ENCODE measurements at regions not wholly inside any gene's neighbourhood (a gene's known extent, or its start where the extent isn't known, plus 50 kb on each side); places are given as distances from the start of the nearest gene placed in this dataset.
"Not testable (repeated sequence)": the region's sequence is repeated elsewhere in the genome, so short reads cannot be mapped to it uniquely, and the experiment has no call there.

GRCh38 chr4:42778349-42778748, 114.2 kb upstream of the GRXCR1 start:
- DNase-seq (ENCODE audit: low read depth in 1 of 2, low spot score in 1 of 2), result no peak
- Histone ChIP-seq H3K27ac (replicated peaks) (no peak overlapping the region), H3K4me3 (replicated peaks; ENCODE audit: insufficient read depth, low read length) (no peak overlapping the region), H3K27me3 (ENCODE audit: insufficient read depth, poor library complexity, severe bottlenecking) (no peaks in the 10 kb centered on the region)
- no peak for TF ChIP-seq CTCF (IDR thresholded peaks at IDR 0.05; ENCODE audit: insufficient read depth, low read length)

GRCh38 chr4:42768125-42768748, 111.3 kb upstream of the ATP8A1 start:
- Histone ChIP-seq H3K27me3 (ENCODE audit: insufficient read depth, poor library complexity, severe bottlenecking) (no peaks in the 10 kb centered on the region), H3K27ac (replicated peaks) (no peak overlapping the region), H3K4me3 (replicated peaks; ENCODE audit: insufficient read depth, low read length) (no peak overlapping the region)
- TF ChIP-seq POLR2AphosphoS5 (IDR thresholded peaks at IDR 0.05; ENCODE audit: low read depth) (no peak), SPI1 (IDR thresholded peaks at IDR 0.05; ENCODE audit: borderline replicate concordance, low read depth) (no peak), CTCF (IDR thresholded peaks at IDR 0.05; ENCODE audit: insufficient read depth, low read length) (no peak), REST (IDR thresholded peaks at IDR 0.05; ENCODE audit: insufficient replicate concordance, low read depth) (no peak), GABPA (IDR thresholded peaks at IDR 0.05; ENCODE audit: low read depth) (no peak)
- no peak for DNase-seq (ENCODE audit: low read depth in 1 of 2, low spot score in 1 of 2)

- Histone ChIP-seq H3K27ac (replicated peaks) (no peak overlapping the region), H3K27me3 (ENCODE audit: insufficient read depth, poor library complexity, severe bottlenecking) (no peaks in the 10 kb centered on the region), H3K4me3 (replicated peaks; ENCODE audit: insufficient read depth, low read length) (no peak overlapping the region)
- no peak for DNase-seq (ENCODE audit: low read depth in 1 of 2, low spot score in 1 of 2)
- TF ChIP-seq REST (IDR thresholded peaks at IDR 0.05; ENCODE audit: insufficient replicate concordance, low read depth) (no peak), POLR2AphosphoS5 (IDR thresholded peaks at IDR 0.05; ENCODE audit: low read depth) (no peak), CTCF (IDR thresholded peaks at IDR 0.05; ENCODE audit: insufficient read depth, low read length) (no peak), GABPA (IDR thresholded peaks at IDR 0.05; ENCODE audit: low read depth) (no peak), SPI1 (IDR thresholded peaks at IDR 0.05; ENCODE audit: borderline replicate concordance, low read depth) (no peak)
These were observed 110.8 kb upstream of the ATP8A1 start for GRCh38 chr4:42767669-42768068.

- no peak overlapping the region for H3K4me3 ChIP-seq (replicated peaks; ENCODE audit: insufficient read depth, low read length)
- H3K27me3 ChIP-seq (ENCODE audit: insufficient read depth, poor library complexity, severe bottlenecking), result no peaks in the 10 kb centered on the region
- TF ChIP-seq REST (IDR thresholded peaks at IDR 0.05; ENCODE audit: insufficient replicate concordance, low read depth) (no peak), CTCF (IDR thresholded peaks at IDR 0.05; ENCODE audit: insufficient read depth, low read length) (no peak), POLR2AphosphoS5 (IDR thresholded peaks at IDR 0.05; ENCODE audit: low read depth) (no peak), GABPA (IDR thresholded peaks at IDR 0.05; ENCODE audit: low read depth) (no peak), SPI1 (IDR thresholded peaks at IDR 0.05; ENCODE audit: borderline replicate concordance, low read depth) (no peak)
- no peak overlapping the region for H3K27ac ChIP-seq (replicated peaks)
- DNase-seq (ENCODE audit: low read depth in 1 of 2, low spot score in 1 of 2), result no peak
These were observed 104.9 kb upstream of the ATP8A1 start for GRCh38 chr4:42761804-42762203.

- not testable (repeated sequence) for DNase-seq (ENCODE audit: low read depth in 1 of 2, low spot score in 1 of 2); H3K4me3 ChIP-seq (replicated peaks; ENCODE audit: insufficient read depth, low read length); H3K27me3 ChIP-seq (ENCODE audit: insufficient read depth, poor library complexity, severe bottlenecking); H3K27ac ChIP-seq (replicated peaks)
These were observed 98.1 kb upstream of the ATP8A1 start for GRCh38 chr4:42754965-42755364.
